Liver (tissue), 8 donors: ENCODE measurements at regions not wholly inside any gene's neighbourhood (a gene's known extent, or its start where the extent isn't known, plus 50 kb on each side); places are given as distances from the start of the nearest gene placed in this dataset.

Source experiments
- DNase-seq: peaks from one replicate; pipeline ENCODE4 v3.0.0-alpha.2; 2017; ENCODE audit warnings: low spot score
- H3K27ac ChIP-seq, 2 donors: one replicate each; pipeline ENCODE4 v1.7.0; 2013; ENCODE audit warnings: inconsistent platforms in 2 of 2, low read length in 2 of 2, control low read depth in 1 of 2, low read depth in 1 of 2, mild to moderate bottlenecking in 1 of 2
- H3K27me3 ChIP-seq, 4 donors: one replicate each; pipeline versions ENCODE4 v1.6.1 to v1.7.0; 2013; ENCODE audit warnings: low read length in 3 of 4, inconsistent platforms in 1 of 4, mild to moderate bottlenecking in 1 of 4, moderate library complexity in 1 of 4; ENCODE audit not compliant: control insufficient read depth in 4 of 4, insufficient read depth in 4 of 4
- H3K36me3 ChIP-seq, 4 donors: one replicate each; pipeline versions ENCODE4 v1.6.1 to v1.7.0; 2013; ENCODE audit warnings: low read length in 3 of 4, mild to moderate bottlenecking in 3 of 4, low read depth in 1 of 4, moderate library complexity in 1 of 4; ENCODE audit not compliant: control insufficient read depth in 4 of 4, insufficient read depth in 3 of 4
- H3K4me1 ChIP-seq, 4 donors: one replicate each; pipeline versions ENCODE4 v1.6.1 to v1.7.0; 2013; ENCODE audit warnings: low read length in 3 of 4, mild to moderate bottlenecking in 3 of 4, moderate library complexity in 1 of 4; ENCODE audit not compliant: control insufficient read depth in 4 of 4, insufficient read depth in 4 of 4
- H3K4me3 ChIP-seq, 3 donors: one replicate each; pipeline versions ENCODE4 v1.6.1 to v1.7.0; 2013; ENCODE audit warnings: low read length in 3 of 3, control low read depth in 1 of 3, low read depth in 1 of 3, mild to moderate bottlenecking in 1 of 3
- H3K9ac ChIP-seq, 2 donors: one replicate each; pipeline ENCODE4 v1.7.0; 2013; ENCODE audit warnings: low read length in 2 of 2, mild to moderate bottlenecking in 2 of 2, moderate library complexity in 2 of 2, control low read depth in 1 of 2, low read depth in 1 of 2
- H3K9me3 ChIP-seq, 4 donors: one replicate each; pipeline versions ENCODE4 v1.6.1 to v1.7.0; 2013; ENCODE audit warnings: low read length in 3 of 4; ENCODE audit not compliant: control insufficient read depth in 4 of 4
- ATF3 ChIP-seq: IDR thresholded peaks from 2 replicates; pipeline ENCODE4 v1.6.1; 2016; ENCODE audit warnings: antibody characterized with exemption
- CTCF ChIP-seq: fragments of 150-350 bp; IDR thresholded peaks from 2 replicates; pipeline ENCODE4 v1.5.1; 2017; ENCODE audit warnings: improper control_type of control experiment, low read depth, low read length; ENCODE audit not compliant: missing input control
- EGR1 ChIP-seq, 2 donors: IDR thresholded peaks; 2 replicates each; pipeline ENCODE4 v1.6.1; 2016 to 2018; ENCODE audit warnings: antibody characterized with exemption in 2 of 2, low read depth in 2 of 2
- FOXA1 ChIP-seq: IDR thresholded peaks from 2 replicates; pipeline ENCODE4 v1.6.1; 2016; ENCODE audit warnings: antibody characterized with exemption
- FOXA2 ChIP-seq: IDR thresholded peaks from 2 replicates; pipeline ENCODE4 v1.6.1; 2016; ENCODE audit warnings: antibody characterized with exemption
- GABPA ChIP-seq, 2 donors: IDR thresholded peaks in 1 of 2; conservative IDR thresholded peaks in 1 of 2; 2 replicates each; pipeline ENCODE4 v1.6.1; 2016; ENCODE audit warnings: antibody characterized with exemption in 2 of 2, mild to moderate bottlenecking in 1 of 2, moderate library complexity in 1 of 2
- HNF4A ChIP-seq, 2 donors: conservative IDR thresholded peaks; 2 replicates each; pipeline ENCODE4 v1.6.1; 2016; ENCODE audit warnings: antibody characterized with exemption in 2 of 2, mild to moderate bottlenecking in 2 of 2
- HNF4G ChIP-seq: IDR thresholded peaks from 2 replicates; pipeline ENCODE4 v1.6.1; 2016; ENCODE audit warnings: antibody characterized with exemption
- JUND ChIP-seq, 2 donors: IDR thresholded peaks; 2 replicates each; pipeline ENCODE4 v1.6.1; 2016; ENCODE audit warnings: antibody characterized with exemption in 2 of 2
- MAX ChIP-seq: IDR thresholded peaks from 2 replicates; pipeline ENCODE4 v1.6.1; 2016; ENCODE audit warnings: antibody characterized with exemption
- RAD21 ChIP-seq, 2 donors: IDR thresholded peaks; 2 replicates each; pipeline ENCODE4 v1.6.1; 2016; ENCODE audit warnings: antibody characterized with exemption in 2 of 2, mild to moderate bottlenecking in 2 of 2
- REST ChIP-seq: IDR thresholded peaks from 2 replicates; pipeline ENCODE4 v1.6.1; 2016; ENCODE audit warnings: antibody characterized with exemption, mild to moderate bottlenecking
- RXRA ChIP-seq, 2 donors: IDR thresholded peaks; 2 replicates each; pipeline ENCODE4 v1.6.1; 2017 to 2018; ENCODE audit warnings: antibody characterized with exemption in 2 of 2, mild to moderate bottlenecking in 1 of 2
- SP1 ChIP-seq: IDR thresholded peaks from 2 replicates; pipeline ENCODE4 v1.6.1; 2018; ENCODE audit warnings: antibody characterized with exemption, mild to moderate bottlenecking
- TAF1 ChIP-seq: conservative IDR thresholded peaks from 2 replicates; pipeline ENCODE4 v1.6.1; 2016; ENCODE audit warnings: antibody characterized with exemption, mild to moderate bottlenecking
- YY1 ChIP-seq: IDR thresholded peaks from 2 replicates; pipeline ENCODE4 v1.6.1; 2016; ENCODE audit warnings: antibody characterized with exemption, mild to moderate bottlenecking
- ZBTB33 ChIP-seq: IDR thresholded peaks from 2 replicates; pipeline ENCODE4 v1.6.1; 2016; ENCODE audit warnings: antibody characterized with exemption
- WGBS: extraction: QIAGEN DNeasy Blood & Tissue Kit; methylation state at CpG from one replicate; pipeline ENCODE4 v1.1.7; 2013; 5-methylcytosine and 5-hydroxymethylcytosine counted together
- donor health status: healthy.
- donor health status: healthy.
- donor health status: healthy.
- donor health status: healthy.
- donor health status: healthy.

- Histone ChIP-seq H3K27ac (no peak overlapping the region), H3K9me3 (no peaks in the 10 kb centered on the region), H3K36me3 (no peaks in the 10 kb centered on the region), H3K9ac (no peak overlapping the region), H3K4me1 (no peaks in the 10 kb centered on the region), H3K4me3 (no peak overlapping the region), H3K27me3 (no peaks in the 10 kb centered on the region)
- DNase-seq: no peak
- TF ChIP-seq ZBTB33 (no peak), CTCF (no peak), RXRA (IDR thresholded peaks at IDR 0.05) (no peak), ATF3 (no peak), YY1 (no peak), JUND (IDR thresholded peaks at IDR 0.05) (no peak), MAX (no peak), RAD21 (IDR thresholded peaks at IDR 0.05) (no peak), SP1 (no peak), HNF4G (no peak), GABPA (IDR thresholded peaks at IDR 0.05 in 1 of 2, conservative IDR thresholded peaks at IDR 0.05 in 1 of 2) (no peak), EGR1 (IDR thresholded peaks at IDR 0.05; ENCODE audit: low read depth in 2 of 2) (no peak), HNF4A (conservative IDR thresholded peaks at IDR 0.05) (no peak), FOXA1 (no peak), REST (no peak)
- WGBS: 78% methylated on average over 2 of the region's 2 CpGs
Observed at GRCh38 chr15:35182841-35183479, 97.9 kb upstream of the NANOGP8 start.

GRCh38 chr15:35181538-35181937 is 96.4 kb upstream of the NANOGP8 start:
- Histone ChIP-seq H3K4me3 (no peak overlapping the region), H3K4me1 (no peaks in the 10 kb centered on the region), H3K27me3 (no peaks in the 10 kb centered on the region), H3K27ac (no peak overlapping the region), H3K9ac (no peak overlapping the region), H3K36me3 (no peaks in the 10 kb centered on the region), H3K9me3 (no peaks in the 10 kb centered on the region)
- DNase-seq: no peak
- TF ChIP-seq SP1 (no peak), TAF1 (no peak), RXRA (IDR thresholded peaks at IDR 0.05) (no peak), CTCF (no peak), FOXA2 (no peak), YY1 (no peak), EGR1 (IDR thresholded peaks at IDR 0.05; ENCODE audit: low read depth in 2 of 2) (no peak), MAX (no peak), HNF4A (conservative IDR thresholded peaks at IDR 0.05) (no peak), ZBTB33 (no peak)
